DND-41 (cell line): ENCODE measurements at regions not wholly inside any gene's neighbourhood (a gene's known extent, or its start where the extent isn't known, plus 50 kb on each side); places are given as distances from the start of the nearest gene placed in this dataset.

Source experiments
- ATAC-seq: fragments of 200-7000 bp; cut with Tn5 transposase; 3 replicates; pipeline ENCODE4 v1.9.1; 2021; ENCODE audit warnings: low read depth; ENCODE audit not compliant: insufficient read depth
- DNase-seq: peaks from one replicate; pipeline ENCODE4 v3.0.0-alpha.2; 2020
- H2AFZ ChIP-seq: 2 replicates; pipeline ENCODE4 v1.6.0; 2012; ENCODE audit warnings: low read depth, low read length
- H3K27ac ChIP-seq: 2 replicates; pipeline ENCODE4 v1.5.1; 2012; ENCODE audit warnings: low read length, inconsistent platforms
- H3K27me3 ChIP-seq: fragments of 200-600 bp; sonication (generic); 2 replicates; pipeline ENCODE4 v1.6.0; 2012; ENCODE audit warnings: low read length, mild to moderate bottlenecking, inconsistent platforms; ENCODE audit not compliant: insufficient read depth, poor library complexity
- H3K36me3 ChIP-seq: 2 replicates; pipeline ENCODE4 v1.5.1; 2012; ENCODE audit warnings: low read length, inconsistent platforms; ENCODE audit not compliant: insufficient read depth
- H3K4me1 ChIP-seq: 2 replicates; pipeline ENCODE4 v1.5.1; 2012; ENCODE audit warnings: mild to moderate bottlenecking, low read length; ENCODE audit not compliant: insufficient read depth
- H3K4me2 ChIP-seq: 2 replicates; pipeline ENCODE4 v1.6.0; 2012; ENCODE audit warnings: mild to moderate bottlenecking, moderate library complexity, low read length, inconsistent platforms; ENCODE audit not compliant: insufficient read depth
- H3K4me3 ChIP-seq, 2 experiments: fragments of 200-600 bp in 1 of 2; shearing (Covaris generic) in 1 of 2; 2 replicates each; pipeline ENCODE4 v1.5.1; 2012 to 2016; ENCODE audit warnings: inconsistent platforms in 2 of 2, low read length in 2 of 2, mild to moderate bottlenecking in 2 of 2, low read depth in 1 of 2, moderate library complexity in 1 of 2
- H3K79me2 ChIP-seq: 2 replicates; pipeline ENCODE4 v1.6.0; 2012; ENCODE audit warnings: low read length, inconsistent platforms; ENCODE audit not compliant: insufficient read depth
- H3K9ac ChIP-seq: 2 replicates; pipeline ENCODE4 v1.6.0; 2012; ENCODE audit warnings: low read depth, mild to moderate bottlenecking, inconsistent platforms, low read length, moderate library complexity
- H3K9me3 ChIP-seq: 2 replicates; pipeline ENCODE4 v1.5.1; 2012; ENCODE audit warnings: low read length, moderate library complexity, mild to moderate bottlenecking, inconsistent platforms; ENCODE audit not compliant: insufficient read depth, severe bottlenecking
- H4K20me1 ChIP-seq: 2 replicates; pipeline ENCODE4 v1.6.0; 2012; ENCODE audit warnings: low read length; ENCODE audit not compliant: insufficient read depth
- CTCF ChIP-seq: IDR thresholded peaks from 2 replicates; pipeline ENCODE4 v1.5.1; 2012; ENCODE audit warnings: borderline replicate concordance, low read length, moderate library complexity, mild to moderate bottlenecking; ENCODE audit not compliant: poor library complexity, severe bottlenecking; ENCODE audit errors: extremely low read depth
- EZH2 ChIP-seq: IDR thresholded peaks from 3 replicates; pipeline ENCODE4 v1.6.1; 2012; ENCODE audit warnings: borderline replicate concordance, low read depth, mild to moderate bottlenecking, moderate library complexity, low read length, inconsistent platforms; ENCODE audit not compliant: severe bottlenecking

- no peaks in the 10 kb centered on the region for H3K27me3 ChIP-seq
These were observed 135.9 kb downstream of the C6orf118 start for GRCh38 chr6:165173484-165173883.

GRCh38 chr6:165167861-165168260, 141.5 kb downstream of the C6orf118 start:
- Histone ChIP-seq H3K4me1 (no peaks in the 10 kb centered on the region), H4K20me1 (no peaks in the 10 kb centered on the region), H2AFZ (no peak overlapping the region), H3K4me3 (no peak overlapping the region), H3K79me2 (no peaks in the 10 kb centered on the region), H3K27ac (no peak overlapping the region), H3K27me3 (no peaks in the 10 kb centered on the region), H3K9ac (no peak overlapping the region), H3K9me3 (peaks cover 5% of the 10 kb centered on the region), H3K4me2 (no peak overlapping the region), H3K36me3 (no peaks in the 10 kb centered on the region)
- ATAC-seq (no peak), DNase-seq (no peak)
- TF ChIP-seq EZH2 (no peak), CTCF (no peak)

More at GRCh38 chr6:165173484-165173883, 135.9 kb downstream of the C6orf118 start:
- ATAC-seq (no peak), DNase-seq (no peak)
- Histone ChIP-seq H3K4me3 (no peak overlapping the region), H2AFZ (no peak overlapping the region), H3K4me1 (no peaks in the 10 kb centered on the region), H3K36me3 (no peaks in the 10 kb centered on the region), H3K9me3 (no peaks in the 10 kb centered on the region), H4K20me1 (no peaks in the 10 kb centered on the region), H3K4me2 (no peak overlapping the region), H3K79me2 (no peaks in the 10 kb centered on the region), H3K9ac (no peak overlapping the region), H3K27ac (no peak overlapping the region)
- TF ChIP-seq EZH2, result no peak
- TF ChIP-seq CTCF, result no peak

GRCh38 chr6:165167311-165167710, 142.1 kb downstream of the C6orf118 start:
- Histone ChIP-seq H4K20me1 (no peaks in the 10 kb centered on the region), H3K36me3 (no peaks in the 10 kb centered on the region), H3K27me3 (no peaks in the 10 kb centered on the region), H3K9ac (no peak overlapping the region), H2AFZ (no peak overlapping the region), H3K79me2 (no peaks in the 10 kb centered on the region), H3K4me1 (no peaks in the 10 kb centered on the region), H3K4me2 (no peak overlapping the region), H3K4me3 (no peak overlapping the region), H3K27ac (no peak overlapping the region), H3K9me3 (peaks cover 5% of the 10 kb centered on the region)
- TF ChIP-seq CTCF, result no peak
- TF ChIP-seq EZH2, result no peak
- ATAC-seq (no peak), DNase-seq (no peak)

- H2AFZ ChIP-seq, result no peak overlapping the region
- no peaks in the 10 kb centered on the region for H3K79me2 ChIP-seq
- H3K4me1 ChIP-seq, result no peaks in the 10 kb centered on the region
- ATAC-seq, result no peak
- TF ChIP-seq EZH2, result no peak
- no peak for TF ChIP-seq CTCF
- no peaks in the 10 kb centered on the region for H4K20me1 ChIP-seq
- H3K27ac ChIP-seq, result no peak overlapping the region
- no peaks in the 10 kb centered on the region for H3K27me3 ChIP-seq
- H3K9me3 ChIP-seq, result peaks cover 5% of the 10 kb centered on the region
- DNase-seq, result no peak
- no peak overlapping the region for H3K4me2 ChIP-seq
- H3K9ac ChIP-seq, result no peak overlapping the region
- H3K36me3 ChIP-seq, result no peaks in the 10 kb centered on the region
- H3K4me3 ChIP-seq, result no peak overlapping the region
These were observed 145.9 kb downstream of the C6orf118 start for GRCh38 chr6:165163519-165163918.
